ENCODE measurements at regions not wholly inside any gene's neighbourhood (a gene's known extent, or its start where the extent isn't known, plus 50 kb on each side); places are given as distances from the start of the nearest gene placed in this dataset.

GRCh38 chr1:105684714-105685113, 1371.8 kb upstream of the PRMT6 start:
- H3K27me3 ChIP-seq (ENCODE audit: control insufficient read depth in 3 of 3, insufficient read depth in 3 of 3, low read depth in 1 of 3, low read length in 3 of 3): no peaks in the 10 kb centered on the region
- no peak overlapping the region for H4K8ac ChIP-seq (ENCODE audit: low read depth, low read length)

GRCh38 chr1:105686026-105686425, 1370.4 kb upstream of the PRMT6 start:
- Histone ChIP-seq H3K27me3 (ENCODE audit: control insufficient read depth in 3 of 3, insufficient read depth in 3 of 3, low read depth in 1 of 3, low read length in 3 of 3) (no peaks in the 10 kb centered on the region), H3K79me1 (ENCODE audit: low read depth, low read length) (no peaks in the 10 kb centered on the region), H4K8ac (ENCODE audit: low read depth, low read length) (no peak overlapping the region), H3K14ac (ENCODE audit: low read length) (no peak overlapping the region), H2BK12ac (ENCODE audit: low read length) (no peak overlapping the region), H2AFZ (ENCODE audit: low read length) (no peak overlapping the region), H2BK15ac (ENCODE audit: low read length) (no peak overlapping the region), H4K91ac (ENCODE audit: low read depth, low read length, poor library complexity) (no peak overlapping the region), H3K4me2 (ENCODE audit: insufficient read depth, low read length, poor library complexity, severe bottlenecking) (no peak overlapping the region), H3K9ac (ENCODE audit: low read depth, low read length, poor library complexity) (no peak overlapping the region), H3K23ac (ENCODE audit: low read depth, low read length, poor library complexity) (no peak overlapping the region), H3K18ac (ENCODE audit: low read length) (no peak overlapping the region), H3K27ac (replicated peaks; ENCODE audit: low read length) (no peak overlapping the region), H2AK5ac (ENCODE audit: low read depth, low read length) (no peak overlapping the region), H2BK5ac (ENCODE audit: low read length) (no peak overlapping the region), H3K4ac (ENCODE audit: low read length) (no peak overlapping the region), H3K9me3 (replicated peaks in 1 of 2; ENCODE audit: control insufficient read depth in 2 of 2, insufficient read depth in 1 of 2, low read depth in 1 of 2, low read length in 2 of 2) (no peaks in the 10 kb centered on the region), H3K4me3 (ENCODE audit: low read length in 2 of 2) (no peak overlapping the region), H3K4me1 (ENCODE audit: control insufficient read depth in 2 of 2, insufficient read depth in 1 of 2, low read depth in 1 of 2, low read length in 2 of 2) (no peaks in the 10 kb centered on the region), H2BK120ac (ENCODE audit: low read depth, low read length) (no peak overlapping the region), H3K36me3 (replicated peaks in 1 of 2; ENCODE audit: control insufficient read depth in 2 of 2, insufficient read depth in 2 of 2, low read length in 2 of 2) (no peaks in the 10 kb centered on the region)
- WGBS, 2 donors (ENCODE audit: extremely low coverage in 2 of 2, insufficient read length in 2 of 2, insufficient replicate concordance in 1 of 2): no CpG with 5 or more reads among the region's 3 CpGs
- no peak for DNase-seq (ENCODE audit: low spot score)

More at GRCh38 chr1:105684714-105685113, 1371.8 kb upstream of the PRMT6 start:
- no peak overlapping the region for H3K18ac ChIP-seq (ENCODE audit: low read length)
- no peaks in the 10 kb centered on the region for H3K9me3 ChIP-seq (replicated peaks in 1 of 2; ENCODE audit: control insufficient read depth in 2 of 2, insufficient read depth in 1 of 2, low read depth in 1 of 2, low read length in 2 of 2)
- no peak overlapping the region for H3K9ac ChIP-seq (ENCODE audit: low read depth, low read length, poor library complexity)
- H3K4me1 ChIP-seq (ENCODE audit: control insufficient read depth in 2 of 2, insufficient read depth in 1 of 2, low read depth in 1 of 2, low read length in 2 of 2): no peaks in the 10 kb centered on the region
- H2BK120ac ChIP-seq (ENCODE audit: low read depth, low read length): no peak overlapping the region
- H3K4me2 ChIP-seq (ENCODE audit: insufficient read depth, low read length, poor library complexity, severe bottlenecking): no peak overlapping the region
- H2BK12ac ChIP-seq (ENCODE audit: low read length): no peak overlapping the region
- H3K14ac ChIP-seq (ENCODE audit: low read length): no peak overlapping the region
- no peak overlapping the region for H3K27ac ChIP-seq (replicated peaks; ENCODE audit: low read length)
- H2BK15ac ChIP-seq (ENCODE audit: low read length): no peak overlapping the region
- H3K23ac ChIP-seq (ENCODE audit: low read depth, low read length, poor library complexity): no peak overlapping the region
- no peaks in the 10 kb centered on the region for H3K79me1 ChIP-seq (ENCODE audit: low read depth, low read length)
- H3K4me3 ChIP-seq (ENCODE audit: low read length in 2 of 2): no peak overlapping the region
- no peaks in the 10 kb centered on the region for H3K36me3 ChIP-seq (replicated peaks in 1 of 2; ENCODE audit: control insufficient read depth in 2 of 2, insufficient read depth in 2 of 2, low read length in 2 of 2)
- H2AFZ ChIP-seq (ENCODE audit: low read length): no peak overlapping the region
- H2AK5ac ChIP-seq (ENCODE audit: low read depth, low read length): no peak overlapping the region
- H4K91ac ChIP-seq (ENCODE audit: low read depth, low read length, poor library complexity): no peak overlapping the region
- H2BK5ac ChIP-seq (ENCODE audit: low read length): no peak overlapping the region
- DNase-seq (ENCODE audit: low spot score): no peak
- H3K4ac ChIP-seq (ENCODE audit: low read length): no peak overlapping the region

GRCh38 chr1:105686874-105687690, 1369.4 kb upstream of the PRMT6 start:
- Histone ChIP-seq H3K4me1 (ENCODE audit: control insufficient read depth in 2 of 2, insufficient read depth in 1 of 2, low read depth in 1 of 2, low read length in 2 of 2) (no peaks in the 10 kb centered on the region), H3K23ac (ENCODE audit: low read depth, low read length, poor library complexity) (peak overlapping the region; percentile 91), H3K9ac (ENCODE audit: low read depth, low read length, poor library complexity) (no peak overlapping the region), H3K4ac (ENCODE audit: low read length) (no peak overlapping the region), H2BK120ac (ENCODE audit: low read depth, low read length) (peak overlapping the region; percentile 96), H3K4me2 (ENCODE audit: insufficient read depth, low read length, poor library complexity, severe bottlenecking) (no peak overlapping the region), H2BK5ac (ENCODE audit: low read length) (no peak overlapping the region), H2AFZ (ENCODE audit: low read length) (no peak overlapping the region), H3K14ac (ENCODE audit: low read length) (peak overlapping the region; percentile 64), H2BK15ac (ENCODE audit: low read length) (no peak overlapping the region), H3K36me3 (replicated peaks in 1 of 2; ENCODE audit: control insufficient read depth in 2 of 2, insufficient read depth in 2 of 2, low read length in 2 of 2) (no peaks in the 10 kb centered on the region), H3K27me3 (ENCODE audit: control insufficient read depth in 3 of 3, insufficient read depth in 3 of 3, low read depth in 1 of 3, low read length in 3 of 3) (no peaks in the 10 kb centered on the region), H3K4me3 (ENCODE audit: low read length in 2 of 2) (no peak overlapping the region), H4K8ac (ENCODE audit: low read depth, low read length) (no peak overlapping the region), H4K91ac (ENCODE audit: low read depth, low read length, poor library complexity) (peak overlapping the region; percentile 0), H3K79me1 (ENCODE audit: low read depth, low read length) (no peaks in the 10 kb centered on the region), H3K18ac (ENCODE audit: low read length) (no peak overlapping the region), H3K9me3 (replicated peaks in 1 of 2; ENCODE audit: control insufficient read depth in 2 of 2, insufficient read depth in 1 of 2, low read depth in 1 of 2, low read length in 2 of 2) (no peaks in the 10 kb centered on the region), H2AK5ac (ENCODE audit: low read depth, low read length) (no peak overlapping the region), H2BK12ac (ENCODE audit: low read length) (no peak overlapping the region), H3K27ac (replicated peaks; ENCODE audit: low read length) (no peak overlapping the region)
- no CpG with 5 or more reads among the region's 15 CpGs for WGBS, 2 donors (ENCODE audit: extremely low coverage in 2 of 2, insufficient read length in 2 of 2, insufficient replicate concordance in 1 of 2)
- DNase-seq (ENCODE audit: low spot score): no peak

GRCh38 chr1:105700723-105701122, 1355.8 kb upstream of the PRMT6 start:
- no peak overlapping the region for H2BK15ac ChIP-seq (ENCODE audit: low read length)
- H4K8ac ChIP-seq (ENCODE audit: low read depth, low read length): no peak overlapping the region
- no peaks in the 10 kb centered on the region for H3K79me1 ChIP-seq (ENCODE audit: low read depth, low read length)
- no peak overlapping the region for H2BK120ac ChIP-seq (ENCODE audit: low read depth, low read length)
- no peak for DNase-seq (ENCODE audit: low spot score)
- H4K91ac ChIP-seq (ENCODE audit: low read depth, low read length, poor library complexity): no peak overlapping the region
- no peak overlapping the region for H3K9ac ChIP-seq (ENCODE audit: low read depth, low read length, poor library complexity)
- no peak overlapping the region for H3K4ac ChIP-seq (ENCODE audit: low read length)
- no peaks in the 10 kb centered on the region for H3K36me3 ChIP-seq (replicated peaks in 1 of 2; ENCODE audit: control insufficient read depth in 2 of 2, insufficient read depth in 2 of 2, low read length in 2 of 2)
- H2BK5ac ChIP-seq (ENCODE audit: low read length): no peak overlapping the region
- no peak overlapping the region for H3K14ac ChIP-seq (ENCODE audit: low read length)
- no peak overlapping the region for H3K23ac ChIP-seq (ENCODE audit: low read depth, low read length, poor library complexity)
- no peak overlapping the region for H2BK12ac ChIP-seq (ENCODE audit: low read length)
- no peak overlapping the region for H3K27ac ChIP-seq (replicated peaks; ENCODE audit: low read length)
- no peak overlapping the region for H3K4me3 ChIP-seq (ENCODE audit: low read length in 2 of 2)
- no peaks in the 10 kb centered on the region for H3K9me3 ChIP-seq (replicated peaks in 1 of 2; ENCODE audit: control insufficient read depth in 2 of 2, insufficient read depth in 1 of 2, low read depth in 1 of 2, low read length in 2 of 2)
- no peaks in the 10 kb centered on the region for H3K4me1 ChIP-seq (ENCODE audit: control insufficient read depth in 2 of 2, insufficient read depth in 1 of 2, low read depth in 1 of 2, low read length in 2 of 2)
- no CpG with 5 or more reads among the region's 2 CpGs for WGBS, 2 donors (ENCODE audit: extremely low coverage in 2 of 2, insufficient read length in 2 of 2, insufficient replicate concordance in 1 of 2)
- H3K4me2 ChIP-seq (ENCODE audit: insufficient read depth, low read length, poor library complexity, severe bottlenecking): no peak overlapping the region
- H2AK5ac ChIP-seq (ENCODE audit: low read depth, low read length): no peak overlapping the region
- H3K27me3 ChIP-seq (ENCODE audit: control insufficient read depth in 3 of 3, insufficient read depth in 3 of 3, low read depth in 1 of 3, low read length in 3 of 3): no peaks in the 10 kb centered on the region
- H2AFZ ChIP-seq (ENCODE audit: low read length): no peak overlapping the region
- H3K18ac ChIP-seq (ENCODE audit: low read length): no peak overlapping the region
